ENCODE measurements at regions not wholly inside any gene's neighbourhood (a gene's known extent, or its start where the extent isn't known, plus 50 kb on each side); places are given as distances from the start of the nearest gene placed in this dataset.

GRCh38 chr12:91441993-91442952, 259.7 kb upstream of the DCN start:
- Mint-ChIP-seq H3K27me3 (ENCODE audit: low read depth) (no peaks in the 10 kb centered on the region), H3K36me3 (no peaks in the 10 kb centered on the region), H3K27ac (no peak overlapping the region), H3K4me1 (no peaks in the 10 kb centered on the region), H3K4me3 (no peak overlapping the region), H3K9me3 (peaks cover 5% of the 10 kb centered on the region)
- TF ChIP-seq, protein P1, sequence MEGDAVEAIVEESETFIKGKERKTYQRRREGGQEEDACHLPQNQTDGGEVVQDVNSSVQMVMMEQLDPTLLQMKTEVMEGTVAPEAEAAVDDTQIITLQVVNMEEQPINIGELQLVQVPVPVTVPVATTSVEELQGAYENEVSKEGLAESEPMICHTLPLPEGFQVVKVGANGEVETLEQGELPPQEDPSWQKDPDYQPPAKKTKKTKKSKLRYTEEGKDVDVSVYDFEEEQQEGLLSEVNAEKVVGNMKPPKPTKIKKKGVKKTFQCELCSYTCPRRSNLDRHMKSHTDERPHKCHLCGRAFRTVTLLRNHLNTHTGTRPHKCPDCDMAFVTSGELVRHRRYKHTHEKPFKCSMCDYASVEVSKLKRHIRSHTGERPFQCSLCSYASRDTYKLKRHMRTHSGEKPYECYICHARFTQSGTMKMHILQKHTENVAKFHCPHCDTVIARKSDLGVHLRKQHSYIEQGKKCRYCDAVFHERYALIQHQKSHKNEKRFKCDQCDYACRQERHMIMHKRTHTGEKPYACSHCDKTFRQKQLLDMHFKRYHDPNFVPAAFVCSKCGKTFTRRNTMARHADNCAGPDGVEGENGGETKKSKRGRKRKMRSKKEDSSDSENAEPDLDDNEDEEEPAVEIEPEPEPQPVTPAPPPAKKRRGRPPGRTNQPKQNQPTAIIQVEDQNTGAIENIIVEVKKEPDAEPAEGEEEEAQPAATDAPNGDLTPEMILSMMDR (IDR thresholded peaks at IDR 0.05; ENCODE audit: unreplicated experiment) = no peak
- DNase-seq (ENCODE audit: low spot score in 2 of 2, unreplicated experiment in 2 of 2) = no peak

DNA sequence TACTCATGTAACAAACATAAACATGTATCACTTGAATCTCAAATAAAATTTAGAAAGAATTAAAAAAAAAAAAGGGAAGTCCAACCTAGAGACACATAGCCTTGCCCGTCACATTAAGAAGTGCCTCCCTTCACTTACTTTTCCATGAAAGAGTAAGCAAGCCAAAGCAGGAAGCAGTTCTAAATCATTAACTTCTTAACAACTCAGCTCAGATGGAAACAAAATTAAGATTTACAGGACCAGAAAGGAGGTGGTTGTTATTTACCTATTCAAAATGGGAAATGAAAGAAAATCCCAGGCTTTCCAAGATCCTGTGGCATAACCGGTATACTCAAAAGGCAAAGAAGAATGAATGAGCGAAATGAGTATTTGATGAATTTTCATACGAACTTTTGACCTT, 258.6 kb upstream of the DCN start:
- no peak overlapping the region for H3K27ac Mint-ChIP-seq

DNA sequence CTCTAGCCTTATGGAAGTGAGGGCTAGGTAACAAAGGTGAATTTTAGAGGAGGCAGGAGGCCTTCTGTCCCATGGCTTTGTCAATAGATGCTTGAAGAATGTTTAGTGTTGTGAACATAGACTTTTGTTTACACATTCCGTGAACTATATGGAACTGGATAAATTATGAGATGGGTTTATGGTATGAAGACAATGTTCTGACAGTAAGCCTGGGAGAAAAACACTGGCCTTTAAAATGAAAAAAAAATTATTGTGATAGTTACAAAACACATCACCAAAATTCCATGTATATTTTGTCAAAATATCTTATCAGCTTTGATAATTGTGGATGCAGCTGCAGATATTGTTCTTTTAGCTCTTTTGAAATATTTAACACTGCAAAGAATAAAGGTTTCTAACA, 251.5 kb upstream of the DCN start:
- TF ChIP-seq, protein P1 (IDR thresholded peaks at IDR 0.05; ENCODE audit: unreplicated experiment) = no peak
- Mint-ChIP-seq H3K27ac (no peak overlapping the region), H3K4me1 (peaks cover 13% of the 10 kb centered on the region), H3K9me3 (peaks cover 7% of the 10 kb centered on the region), H3K27me3 (ENCODE audit: low read depth) (no peaks in the 10 kb centered on the region), H3K36me3 (no peaks in the 10 kb centered on the region), H3K4me3 (no peak overlapping the region)
- no peak for DNase-seq (ENCODE audit: low spot score in 2 of 2, unreplicated experiment in 2 of 2)

More for the DNA sequence above, 258.6 kb upstream of the DCN start:
- Mint-ChIP-seq H3K27me3 (ENCODE audit: low read depth) (no peaks in the 10 kb centered on the region), H3K4me1 (no peaks in the 10 kb centered on the region), H3K4me3 (no peak overlapping the region), H3K36me3 (no peaks in the 10 kb centered on the region), H3K9me3 (peaks cover 5% of the 10 kb centered on the region)
- no peak for DNase-seq (ENCODE audit: low spot score in 2 of 2, unreplicated experiment in 2 of 2)
- TF ChIP-seq, protein P1 (IDR thresholded peaks at IDR 0.05; ENCODE audit: unreplicated experiment) = no peak

DNA sequence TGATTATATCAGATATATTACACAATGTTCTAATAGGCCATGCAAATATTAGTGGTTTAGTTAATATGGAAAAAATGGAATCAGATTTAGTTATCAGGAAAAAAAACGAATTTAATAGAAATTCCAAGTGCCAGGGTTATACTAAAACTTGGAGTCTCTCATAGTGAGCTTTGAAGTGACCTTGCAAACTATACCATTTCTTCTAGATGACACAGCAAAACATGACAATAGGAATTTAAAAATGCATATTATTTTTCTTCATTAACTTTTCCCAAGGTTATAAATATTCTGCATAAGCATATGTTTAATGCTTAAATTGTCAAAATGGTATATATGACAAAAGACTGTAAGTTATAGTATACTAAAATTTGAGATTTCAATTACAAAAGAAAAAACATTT, 250.1 kb upstream of the DCN start:
- Mint-ChIP-seq H3K36me3 (no peaks in the 10 kb centered on the region), H3K4me3 (no peak overlapping the region), H3K9me3 (peaks cover 7% of the 10 kb centered on the region), H3K27me3 (ENCODE audit: low read depth) (no peaks in the 10 kb centered on the region), H3K27ac (no peak overlapping the region), H3K4me1 (peaks cover 17% of the 10 kb centered on the region)
- DNase-seq (ENCODE audit: low spot score in 2 of 2, unreplicated experiment in 2 of 2) = no peak
- TF ChIP-seq, protein P1 (IDR thresholded peaks at IDR 0.05; ENCODE audit: unreplicated experiment) = no peak

DNA sequence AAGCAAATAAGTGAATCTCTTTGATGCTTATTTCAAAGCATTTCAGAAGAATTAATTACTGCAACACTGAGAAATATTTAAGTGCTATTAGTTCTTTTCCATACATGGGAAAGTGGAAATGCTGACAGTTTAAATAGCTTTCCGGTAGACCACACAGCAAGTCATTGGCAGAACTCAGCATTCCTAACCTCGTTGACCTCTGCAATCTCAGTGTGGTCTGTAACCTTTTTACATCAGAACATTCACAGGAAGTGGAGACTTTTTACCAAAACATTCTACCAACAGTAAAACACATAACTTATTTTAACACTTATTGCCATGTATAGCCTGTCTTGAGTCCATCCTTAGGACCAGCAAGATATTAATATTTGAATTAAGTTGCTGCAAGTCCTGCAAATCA, 249.5 kb upstream of the DCN start:
- H3K27ac Mint-ChIP-seq = no peak overlapping the region

More for the DNA sequence above, 249.5 kb upstream of the DCN start:
- no peak for DNase-seq (ENCODE audit: low spot score in 2 of 2, unreplicated experiment in 2 of 2)
- H3K36me3 Mint-ChIP-seq = no peaks in the 10 kb centered on the region
- H3K4me3 Mint-ChIP-seq = no peak overlapping the region
- H3K27me3 Mint-ChIP-seq (ENCODE audit: low read depth) = no peaks in the 10 kb centered on the region
- peaks cover 7% of the 10 kb centered on the region for H3K9me3 Mint-ChIP-seq
- H3K4me1 Mint-ChIP-seq = peaks cover 17% of the 10 kb centered on the region
- TF ChIP-seq, protein P1 (IDR thresholded peaks at IDR 0.05; ENCODE audit: unreplicated experiment) = no peak

All from mesothelial cell of epicardium (in vitro differentiated cells).